Upper lobe of left lung (tissue), 4 donors: ENCODE measurements at regions not wholly inside any gene's neighbourhood (a gene's known extent, or its start where the extent isn't known, plus 50 kb on each side); places are given as distances from the start of the nearest gene placed in this dataset.

Source experiments
- EP300 ChIP-seq, 4 donors: sonication (generic); formaldehyde crosslinking; IDR thresholded peaks; one replicate each; pipeline ENCODE4 v1.5.1; 2017; ENCODE audit warnings: antibody characterized with exemption in 4 of 4, control low read depth in 2 of 4
- POLR2A ChIP-seq, 4 donors: fragments of 450-650 bp; IDR thresholded peaks; one replicate each; pipeline ENCODE4 v1.5.1; 2016 to 2017; ENCODE audit warnings: antibody characterized with exemption in 4 of 4, mild to moderate bottlenecking in 2 of 4
- POLR2AphosphoS5 ChIP-seq, 2 donors: sonication (generic); formaldehyde crosslinking; IDR thresholded peaks; one replicate each; pipeline ENCODE4 v1.5.1; 2017; ENCODE audit warnings: antibody characterized with exemption in 2 of 2
- TF ChIP-seq, protein P1 (sequence below), 6 experiments: fragments of 450-650 bp in 4 of 6; fragments of 200-600 bp in 2 of 6; sonication (generic) in 2 of 6; IDR thresholded peaks; one replicate each; pipeline ENCODE4 v1.5.1; 2016 to 2019; ENCODE audit warnings: antibody characterized with exemption in 6 of 6

DNA sequence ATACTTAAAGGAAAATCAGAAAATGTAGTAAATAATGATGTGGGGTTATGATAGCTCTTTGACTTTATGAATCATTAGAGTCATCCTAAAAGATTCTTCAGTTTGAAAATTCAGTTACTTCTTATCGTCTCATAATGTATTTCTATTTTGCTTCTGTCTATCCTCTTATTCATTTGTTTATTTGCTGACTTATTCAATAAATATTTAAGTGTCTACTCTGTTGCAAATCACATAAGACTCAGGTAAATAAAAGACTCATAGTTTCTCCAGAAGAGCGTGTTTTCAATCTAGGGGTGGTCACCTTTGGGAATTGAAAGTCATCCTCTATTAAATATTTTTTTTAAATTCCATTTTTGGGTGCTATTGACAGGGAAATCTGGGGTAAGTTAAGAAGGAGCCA is 69.1 kb upstream of the RBMS1 start:
- TF ChIP-seq, protein P1, sequence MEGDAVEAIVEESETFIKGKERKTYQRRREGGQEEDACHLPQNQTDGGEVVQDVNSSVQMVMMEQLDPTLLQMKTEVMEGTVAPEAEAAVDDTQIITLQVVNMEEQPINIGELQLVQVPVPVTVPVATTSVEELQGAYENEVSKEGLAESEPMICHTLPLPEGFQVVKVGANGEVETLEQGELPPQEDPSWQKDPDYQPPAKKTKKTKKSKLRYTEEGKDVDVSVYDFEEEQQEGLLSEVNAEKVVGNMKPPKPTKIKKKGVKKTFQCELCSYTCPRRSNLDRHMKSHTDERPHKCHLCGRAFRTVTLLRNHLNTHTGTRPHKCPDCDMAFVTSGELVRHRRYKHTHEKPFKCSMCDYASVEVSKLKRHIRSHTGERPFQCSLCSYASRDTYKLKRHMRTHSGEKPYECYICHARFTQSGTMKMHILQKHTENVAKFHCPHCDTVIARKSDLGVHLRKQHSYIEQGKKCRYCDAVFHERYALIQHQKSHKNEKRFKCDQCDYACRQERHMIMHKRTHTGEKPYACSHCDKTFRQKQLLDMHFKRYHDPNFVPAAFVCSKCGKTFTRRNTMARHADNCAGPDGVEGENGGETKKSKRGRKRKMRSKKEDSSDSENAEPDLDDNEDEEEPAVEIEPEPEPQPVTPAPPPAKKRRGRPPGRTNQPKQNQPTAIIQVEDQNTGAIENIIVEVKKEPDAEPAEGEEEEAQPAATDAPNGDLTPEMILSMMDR (IDR thresholded peaks at IDR 0.05), result no peak
- TF ChIP-seq POLR2A (IDR thresholded peaks at IDR 0.05) (no peak), EP300 (IDR thresholded peaks at IDR 0.05) (no peak), POLR2AphosphoS5 (IDR thresholded peaks at IDR 0.05) (no peak)
